ENCODE measurements at regions not wholly inside any gene's neighbourhood (a gene's known extent, or its start where the extent isn't known, plus 50 kb on each side); places are given as distances from the start of the nearest gene placed in this dataset.

DNA sequence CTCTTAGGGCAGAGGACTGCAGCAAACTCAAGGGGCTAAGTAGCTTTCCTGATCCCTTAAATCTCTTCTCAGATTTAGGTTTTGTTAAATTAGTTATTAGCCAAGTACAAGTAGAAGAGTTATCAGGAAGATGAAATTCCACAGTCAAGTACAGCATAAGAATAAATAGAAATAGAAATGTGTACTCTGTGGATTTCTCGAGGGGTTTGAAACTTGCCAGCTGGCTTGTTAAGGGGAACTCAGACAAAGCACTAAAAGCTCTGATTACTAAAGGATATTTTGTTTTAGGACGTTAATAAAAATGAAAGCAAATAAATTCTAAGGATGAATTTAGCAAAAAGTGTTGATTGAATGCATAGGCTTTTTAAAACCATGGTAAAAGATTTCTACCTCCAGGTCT lies 654.6 kb downstream of the RAPGEF2 start:
- TF ChIP-seq, protein P1, sequence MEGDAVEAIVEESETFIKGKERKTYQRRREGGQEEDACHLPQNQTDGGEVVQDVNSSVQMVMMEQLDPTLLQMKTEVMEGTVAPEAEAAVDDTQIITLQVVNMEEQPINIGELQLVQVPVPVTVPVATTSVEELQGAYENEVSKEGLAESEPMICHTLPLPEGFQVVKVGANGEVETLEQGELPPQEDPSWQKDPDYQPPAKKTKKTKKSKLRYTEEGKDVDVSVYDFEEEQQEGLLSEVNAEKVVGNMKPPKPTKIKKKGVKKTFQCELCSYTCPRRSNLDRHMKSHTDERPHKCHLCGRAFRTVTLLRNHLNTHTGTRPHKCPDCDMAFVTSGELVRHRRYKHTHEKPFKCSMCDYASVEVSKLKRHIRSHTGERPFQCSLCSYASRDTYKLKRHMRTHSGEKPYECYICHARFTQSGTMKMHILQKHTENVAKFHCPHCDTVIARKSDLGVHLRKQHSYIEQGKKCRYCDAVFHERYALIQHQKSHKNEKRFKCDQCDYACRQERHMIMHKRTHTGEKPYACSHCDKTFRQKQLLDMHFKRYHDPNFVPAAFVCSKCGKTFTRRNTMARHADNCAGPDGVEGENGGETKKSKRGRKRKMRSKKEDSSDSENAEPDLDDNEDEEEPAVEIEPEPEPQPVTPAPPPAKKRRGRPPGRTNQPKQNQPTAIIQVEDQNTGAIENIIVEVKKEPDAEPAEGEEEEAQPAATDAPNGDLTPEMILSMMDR (IDR thresholded peaks at IDR 0.05): no peak
- TF ChIP-seq EZH2 (IDR thresholded peaks at IDR 0.05; ENCODE audit: borderline replicate concordance, insufficient read depth, low read depth, low read length, poor library complexity, severe bottlenecking): no peak

All from B cell (primary cell).